Esophagus muscularis mucosa (tissue), 4 donors: ENCODE measurements at regions not wholly inside any gene's neighbourhood (a gene's known extent, or its start where the extent isn't known, plus 50 kb on each side); places are given as distances from the start of the nearest gene placed in this dataset.

Experiments used
- CTCF ChIP-seq, 3 experiments: fragments of 200-600 bp in 2 of 3; fragments of 450-650 bp in 1 of 3; sonication (generic) in 2 of 3; IDR thresholded peaks; one replicate each; pipeline ENCODE4 v1.5.1; 2017 to 2019; ENCODE audit warnings: antibody characterized with exemption in 3 of 3, mild to moderate bottlenecking in 2 of 3, moderate library complexity in 1 of 3
- EP300 ChIP-seq: sonication (generic); formaldehyde crosslinking; IDR thresholded peaks from one replicate; pipeline ENCODE4 v1.6.1; 2017; ENCODE audit warnings: antibody characterized with exemption
- POLR2A ChIP-seq: fragments of 450-650 bp; IDR thresholded peaks from one replicate; pipeline ENCODE4 v1.6.1; 2017; ENCODE audit warnings: antibody characterized with exemption, moderate library complexity, mild to moderate bottlenecking, low read depth
- POLR2AphosphoS5 ChIP-seq, 2 donors: sonication (generic); formaldehyde crosslinking; IDR thresholded peaks; one replicate each; pipeline ENCODE4 v1.6.1; 2017; ENCODE audit warnings: antibody characterized with exemption in 2 of 2

- no peak for TF ChIP-seq CTCF (IDR thresholded peaks at IDR 0.05)
- TF ChIP-seq EP300 = no peak
- TF ChIP-seq POLR2AphosphoS5 (IDR thresholded peaks at IDR 0.05) = no peak
- TF ChIP-seq POLR2A = no peak
Measured at GRCh38 chr17:73882590-73882989, 238.3 kb upstream of the SDK2 start.
